ENCODE measurements at regions not wholly inside any gene's neighbourhood (a gene's known extent, or its start where the extent isn't known, plus 50 kb on each side); places are given as distances from the start of the nearest gene placed in this dataset.

- Histone ChIP-seq H3K36me3 (ENCODE audit: insufficient read depth) (no peaks in the 10 kb centered on the region), H3K27ac (ENCODE audit: low read depth) (no peak overlapping the region), H3K4me3 (ENCODE audit: low read depth, low read length) (no peak overlapping the region), H3K4me1 (ENCODE audit: insufficient read depth) (no peaks in the 10 kb centered on the region)
- 64% methylated on average over 23 of the region's 23 CpGs for WGBS
- DNase-seq (ENCODE audit: extremely low spot score) = no peak
Observed at GRCh38 chr20:63124782-63125580, 91.0 kb downstream of the YTHDF1 start.

GRCh38 chr20:63124092-63124781 lies 91.7 kb downstream of the YTHDF1 start:
- H3K4me1 ChIP-seq (ENCODE audit: insufficient read depth) = no peaks in the 10 kb centered on the region
- no peak overlapping the region for H3K4me3 ChIP-seq (ENCODE audit: low read depth, low read length)
- WGBS = 76% methylated on average over 19 of the region's 19 CpGs
- no peak overlapping the region for H3K27ac ChIP-seq (ENCODE audit: low read depth)
- H3K36me3 ChIP-seq (ENCODE audit: insufficient read depth) = no peaks in the 10 kb centered on the region
- DNase-seq (ENCODE audit: extremely low spot score) = no peak

DNA sequence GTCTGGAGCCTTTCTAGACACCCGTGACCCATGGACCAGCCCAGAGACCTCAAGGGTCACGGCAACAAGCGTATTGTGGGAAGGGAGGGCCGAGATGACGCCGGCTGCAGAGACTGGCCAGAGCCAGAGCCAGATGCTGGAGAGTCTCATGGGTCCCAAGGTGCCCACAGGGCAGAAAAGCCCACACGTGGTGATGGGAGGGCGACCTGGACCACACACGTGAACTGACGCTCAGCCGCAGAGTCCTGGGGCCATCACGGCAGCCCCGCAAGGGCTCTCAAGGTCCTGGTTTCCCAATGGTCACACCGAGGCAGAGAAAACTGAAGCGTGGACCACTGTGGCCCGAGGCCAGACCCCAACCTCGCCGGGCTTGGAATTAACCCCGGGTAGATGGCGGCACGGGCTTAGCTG lies 92.6 kb downstream of the YTHDF1 start:
- WGBS = 88% methylated on average over 21 of the region's 21 CpGs
- no peak overlapping the region for H3K27ac ChIP-seq (ENCODE audit: low read depth)
- H3K4me1 ChIP-seq (ENCODE audit: insufficient read depth) = no peaks in the 10 kb centered on the region
- DNase-seq (ENCODE audit: extremely low spot score) = no peak
- no peak overlapping the region for H3K4me3 ChIP-seq (ENCODE audit: low read depth, low read length)
- no peaks in the 10 kb centered on the region for H3K36me3 ChIP-seq (ENCODE audit: insufficient read depth)

DNA sequence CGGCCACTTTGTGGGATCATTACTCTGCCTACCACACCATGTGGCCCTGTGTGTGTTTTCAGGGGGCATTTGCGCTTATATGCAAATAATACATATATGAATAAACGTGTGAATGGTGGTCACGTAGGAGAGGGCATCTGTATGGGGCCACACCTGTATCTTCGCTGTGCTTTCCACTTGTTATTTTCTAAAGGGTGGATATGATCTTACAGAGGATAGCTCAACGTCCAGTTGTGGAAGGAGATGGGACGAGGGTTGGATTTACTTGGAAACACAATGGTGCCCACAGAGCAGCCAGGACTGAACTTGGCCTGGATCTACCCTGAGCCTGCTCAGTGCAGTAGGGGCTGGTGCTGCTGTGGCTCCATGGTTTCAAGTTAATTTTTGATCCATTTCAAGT lies 93.3 kb downstream of the YTHDF1 start:
- WGBS = 81% methylated on average over 7 of the region's 7 CpGs
- Histone ChIP-seq H3K4me1 (ENCODE audit: insufficient read depth) (no peaks in the 10 kb centered on the region), H3K27ac (ENCODE audit: low read depth) (no peak overlapping the region), H3K4me3 (ENCODE audit: low read depth, low read length) (no peak overlapping the region), H3K36me3 (ENCODE audit: insufficient read depth) (no peaks in the 10 kb centered on the region)
- no peak for DNase-seq (ENCODE audit: extremely low spot score)

- WGBS = 81% methylated on average over 23 of the region's 23 CpGs
- Histone ChIP-seq H3K4me3 (ENCODE audit: low read depth, low read length) (no peak overlapping the region), H3K36me3 (ENCODE audit: insufficient read depth) (no peaks in the 10 kb centered on the region), H3K27ac (ENCODE audit: low read depth) (no peak overlapping the region), H3K4me1 (ENCODE audit: insufficient read depth) (no peaks in the 10 kb centered on the region)
- no peak for DNase-seq (ENCODE audit: extremely low spot score)
Observed at GRCh38 chr20:63121749-63122405, 94.1 kb downstream of the YTHDF1 start.

DNA sequence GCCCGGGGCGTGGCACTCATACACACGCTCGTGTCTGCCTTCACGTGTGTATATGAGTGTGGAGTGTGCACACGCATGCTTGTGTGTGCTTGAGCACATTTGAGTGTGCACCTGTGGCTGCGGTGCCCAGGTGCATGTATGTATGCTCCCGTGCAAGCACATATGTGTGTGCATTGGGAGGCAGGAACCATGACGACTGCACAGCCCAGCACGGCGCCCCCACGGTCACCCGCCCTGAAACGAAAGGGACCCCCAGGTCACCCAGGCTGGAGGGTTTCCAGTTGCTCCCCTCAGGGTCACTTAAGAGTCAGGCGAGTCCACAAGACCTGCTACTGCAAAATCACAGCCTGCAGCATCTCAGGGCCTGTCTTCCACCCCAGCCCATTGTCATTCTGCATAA lies 94.7 kb downstream of the YTHDF1 start:
- Histone ChIP-seq H3K4me1 (ENCODE audit: insufficient read depth) (no peaks in the 10 kb centered on the region), H3K27ac (ENCODE audit: low read depth) (no peak overlapping the region), H3K4me3 (ENCODE audit: low read depth, low read length) (no peak overlapping the region), H3K36me3 (ENCODE audit: insufficient read depth) (no peaks in the 10 kb centered on the region)
- WGBS = 85% methylated on average over 15 of the region's 15 CpGs
- DNase-seq (ENCODE audit: extremely low spot score) = no peak

DNA sequence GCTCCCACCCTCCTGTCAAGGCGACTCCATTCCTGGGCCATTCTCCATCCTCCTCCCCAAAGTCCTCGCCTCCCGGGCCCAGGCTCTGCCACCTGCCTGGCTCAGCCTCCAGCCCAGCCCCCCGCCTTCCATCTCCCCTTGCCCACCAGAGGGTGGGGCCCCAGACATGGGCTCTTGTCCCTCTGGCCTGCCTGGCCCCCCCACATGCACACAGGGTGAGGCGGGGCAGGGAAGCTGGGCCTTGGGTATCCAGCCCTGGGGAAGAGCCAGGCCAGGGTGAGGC lies 95.2 kb downstream of the YTHDF1 start:
- no peaks in the 10 kb centered on the region for H3K36me3 ChIP-seq (ENCODE audit: insufficient read depth)
- no peak for DNase-seq (ENCODE audit: extremely low spot score)
- 65% methylated on average over 5 of the region's 5 CpGs for WGBS
- no peaks in the 10 kb centered on the region for H3K4me1 ChIP-seq (ENCODE audit: insufficient read depth)
- H3K27ac ChIP-seq (ENCODE audit: low read depth) = no peak overlapping the region
- no peak overlapping the region for H3K4me3 ChIP-seq (ENCODE audit: low read depth, low read length)

DNA sequence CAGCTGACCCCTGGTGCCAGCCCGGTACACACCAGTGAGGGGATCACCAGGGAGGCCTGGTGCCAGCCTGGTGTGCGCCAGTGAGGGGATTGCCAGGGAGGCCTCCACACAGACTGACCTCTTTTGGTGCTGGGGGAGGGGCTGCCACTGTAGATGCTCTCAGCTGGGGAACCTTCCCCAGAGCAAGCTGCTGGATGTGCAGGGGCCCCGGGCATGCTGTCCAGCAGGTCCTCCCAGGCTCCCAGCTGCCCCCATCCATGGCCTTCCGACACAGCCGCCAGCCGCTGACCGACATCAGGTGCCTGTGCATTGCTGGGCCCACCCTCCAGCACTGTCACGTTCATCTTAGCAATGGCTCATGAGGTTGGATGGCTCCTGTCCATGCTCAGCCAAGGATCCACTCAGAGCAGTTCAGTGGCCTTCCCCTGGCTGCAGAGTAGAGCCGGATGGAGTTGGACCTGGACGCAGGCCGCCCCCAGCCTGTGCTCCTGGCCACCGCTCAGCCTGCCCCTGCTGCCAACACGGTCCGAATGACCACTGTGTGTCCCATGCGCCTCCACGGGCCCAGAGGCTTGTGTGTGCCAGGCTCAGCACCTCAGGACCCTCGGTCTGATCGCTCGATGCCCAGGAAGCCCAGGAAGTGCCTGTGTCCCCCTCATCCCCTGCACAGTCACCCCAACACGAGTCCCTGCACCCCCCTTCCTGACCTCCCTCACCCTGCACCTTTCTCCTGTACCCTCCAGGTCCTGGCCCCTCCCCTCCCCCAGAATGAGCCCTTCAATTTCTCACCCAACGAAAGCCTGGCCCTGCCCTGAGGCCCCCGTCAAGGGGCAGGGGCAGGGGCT lies 95.7 kb downstream of the YTHDF1 start:
- DNase-seq (ENCODE audit: extremely low spot score) = no peak
- 72% methylated on average over 22 of the region's 22 CpGs for WGBS
- Histone ChIP-seq H3K36me3 (ENCODE audit: insufficient read depth) (no peaks in the 10 kb centered on the region), H3K4me3 (ENCODE audit: low read depth, low read length) (no peak overlapping the region), H3K4me1 (ENCODE audit: insufficient read depth) (no peaks in the 10 kb centered on the region), H3K27ac (ENCODE audit: low read depth) (no peak overlapping the region)

DNA sequence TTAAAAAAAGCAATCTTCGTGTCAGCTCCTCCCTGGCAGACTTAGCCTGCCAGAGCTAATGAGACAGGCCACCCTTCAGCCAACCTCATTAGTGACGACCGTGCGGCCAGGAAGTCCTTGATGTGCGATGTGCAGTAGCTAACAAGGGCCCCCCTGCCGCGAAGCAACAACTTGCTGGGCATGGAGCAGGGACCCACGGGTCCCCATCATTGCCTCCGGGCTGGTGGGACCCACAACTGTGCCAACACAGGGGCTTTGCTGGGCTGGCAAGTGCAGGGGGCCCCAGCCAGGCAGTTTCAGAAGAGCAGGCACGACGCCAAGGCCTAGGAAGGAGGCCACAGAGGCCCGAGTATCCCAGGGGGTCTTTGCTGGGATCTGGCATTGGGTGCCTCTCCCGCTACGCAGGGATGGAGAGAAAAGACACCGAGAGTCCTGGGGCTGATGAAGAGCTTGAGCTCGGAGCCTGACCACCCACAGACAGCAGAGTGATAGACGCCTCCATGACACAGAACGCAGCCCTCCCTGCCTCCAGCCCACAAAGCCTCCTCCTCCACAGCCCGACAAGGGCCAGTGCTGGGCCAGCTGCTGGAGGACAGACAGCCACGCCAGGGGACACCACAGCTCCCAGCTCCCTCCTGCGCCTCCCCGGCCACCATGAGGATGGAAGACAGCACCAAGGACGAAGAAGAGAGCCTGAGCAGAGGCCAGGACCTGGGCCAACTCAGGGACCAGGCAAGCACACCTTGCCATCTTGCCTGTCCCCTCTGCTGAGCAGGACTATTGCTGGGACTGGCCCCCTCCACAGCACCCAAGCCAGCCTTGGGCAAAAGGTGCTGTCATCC lies 96.6 kb downstream of the YTHDF1 start:
- no peaks in the 10 kb centered on the region for H3K4me1 ChIP-seq (ENCODE audit: insufficient read depth)
- H3K27ac ChIP-seq (ENCODE audit: low read depth) = no peak overlapping the region
- WGBS = 68% methylated on average over 23 of the region's 23 CpGs
- no peak overlapping the region for H3K4me3 ChIP-seq (ENCODE audit: low read depth, low read length)
- no peak for DNase-seq (ENCODE audit: extremely low spot score)
- no peaks in the 10 kb centered on the region for H3K36me3 ChIP-seq (ENCODE audit: insufficient read depth)

- no peak overlapping the region for H3K27ac ChIP-seq (ENCODE audit: low read depth)
- DNase-seq (ENCODE audit: extremely low spot score) = no peak
- H3K4me3 ChIP-seq (ENCODE audit: low read depth, low read length) = no peak overlapping the region
- H3K4me1 ChIP-seq (ENCODE audit: insufficient read depth) = no peaks in the 10 kb centered on the region
- no peaks in the 10 kb centered on the region for H3K36me3 ChIP-seq (ENCODE audit: insufficient read depth)
- 88% methylated on average over 38 of the region's 38 CpGs for WGBS
Observed at GRCh38 chr20:63118303-63119120, 97.4 kb downstream of the YTHDF1 start.

DNA sequence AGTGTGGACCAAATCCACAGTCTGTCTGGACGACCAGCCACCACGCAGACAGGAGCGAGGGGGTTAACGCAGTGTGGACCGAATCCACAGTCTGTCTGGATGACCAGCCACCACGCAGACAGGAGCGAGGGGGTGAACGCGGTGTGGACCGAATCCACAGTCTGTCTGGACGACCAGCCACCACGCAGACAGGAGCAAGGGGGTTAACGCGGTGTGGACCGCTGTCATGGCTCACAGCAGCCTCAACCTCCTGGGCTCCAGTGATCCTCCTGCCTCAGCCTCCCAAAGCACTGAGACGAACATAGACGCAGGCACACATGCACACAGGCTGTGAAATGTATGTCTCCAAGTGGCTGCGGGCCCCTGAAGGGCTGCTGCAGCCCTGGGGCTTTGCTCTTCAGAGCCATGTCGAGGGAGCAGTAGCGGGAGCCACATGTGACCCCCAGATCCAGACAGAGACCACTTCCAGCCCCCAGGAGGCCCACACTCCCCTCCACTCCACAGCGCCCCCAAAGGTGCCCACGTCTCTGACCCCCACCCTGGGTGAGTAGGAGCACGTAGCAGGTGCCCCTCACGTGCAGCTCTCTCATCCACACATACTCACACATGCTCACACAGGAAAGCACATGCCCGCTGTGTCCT lies 98.1 kb downstream of the YTHDF1 start:
- H3K4me3 ChIP-seq (ENCODE audit: low read depth, low read length) = no peak overlapping the region
- no peaks in the 10 kb centered on the region for H3K36me3 ChIP-seq (ENCODE audit: insufficient read depth)
- 82% methylated on average over 25 of the region's 25 CpGs for WGBS
- H3K27ac ChIP-seq (ENCODE audit: low read depth) = no peak overlapping the region
- H3K4me1 ChIP-seq (ENCODE audit: insufficient read depth) = no peaks in the 10 kb centered on the region
- DNase-seq (ENCODE audit: extremely low spot score) = no peak

DNA sequence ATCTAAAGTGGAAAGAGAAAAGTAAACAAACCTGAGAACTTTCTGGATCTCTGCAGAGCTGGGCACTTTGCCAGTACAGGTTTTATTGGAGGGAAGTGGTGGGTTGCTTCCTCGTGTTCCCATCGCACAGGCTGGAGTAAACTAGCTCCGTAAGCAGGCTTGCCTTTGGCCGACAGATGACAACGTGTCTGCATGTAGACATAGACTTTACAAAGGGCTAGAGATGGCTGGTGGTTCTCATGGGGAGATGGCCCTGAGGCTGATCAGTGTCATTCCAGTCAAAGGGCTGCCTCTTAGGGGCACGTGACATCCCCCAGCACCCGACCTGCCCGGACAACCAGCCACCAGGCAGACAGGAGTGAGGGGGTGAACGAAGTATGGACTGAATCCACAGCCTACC lies 98.8 kb downstream of the YTHDF1 start:
- WGBS = 59% methylated on average over 9 of the region's 9 CpGs
- Histone ChIP-seq H3K4me1 (ENCODE audit: insufficient read depth) (no peaks in the 10 kb centered on the region), H3K4me3 (ENCODE audit: low read depth, low read length) (no peak overlapping the region), H3K27ac (ENCODE audit: low read depth) (no peak overlapping the region), H3K36me3 (ENCODE audit: insufficient read depth) (no peaks in the 10 kb centered on the region)
- DNase-seq (ENCODE audit: extremely low spot score) = no peak

Measured in urinary bladder (tissue), 3 donors.